ENCODE measurements at regions not wholly inside any gene's neighbourhood (a gene's known extent, or its start where the extent isn't known, plus 50 kb on each side); places are given as distances from the start of the nearest gene placed in this dataset.

DNA sequence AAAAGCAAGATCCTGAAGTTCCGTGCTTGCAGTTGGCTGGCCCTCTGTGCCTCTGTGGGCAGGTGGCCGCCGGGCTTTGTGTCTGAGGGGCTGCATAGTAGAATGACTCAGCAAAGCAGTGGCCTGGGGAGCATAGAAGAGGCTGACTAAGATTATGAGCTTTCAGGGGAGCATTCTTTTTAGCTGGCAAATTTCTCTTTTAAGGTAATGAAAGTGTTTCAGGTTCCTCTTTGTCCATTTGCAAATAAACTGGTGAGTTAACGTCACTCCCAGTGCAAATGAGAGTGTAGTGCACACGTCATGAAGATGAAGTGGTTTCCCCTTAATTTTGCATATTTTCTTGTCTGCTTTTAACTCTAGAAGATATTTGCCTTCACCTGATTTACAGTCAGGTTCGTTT, 98.6 kb downstream of the BCL2L11 start:
- no peak for DNase-seq (ENCODE audit: low spot score)

DNA sequence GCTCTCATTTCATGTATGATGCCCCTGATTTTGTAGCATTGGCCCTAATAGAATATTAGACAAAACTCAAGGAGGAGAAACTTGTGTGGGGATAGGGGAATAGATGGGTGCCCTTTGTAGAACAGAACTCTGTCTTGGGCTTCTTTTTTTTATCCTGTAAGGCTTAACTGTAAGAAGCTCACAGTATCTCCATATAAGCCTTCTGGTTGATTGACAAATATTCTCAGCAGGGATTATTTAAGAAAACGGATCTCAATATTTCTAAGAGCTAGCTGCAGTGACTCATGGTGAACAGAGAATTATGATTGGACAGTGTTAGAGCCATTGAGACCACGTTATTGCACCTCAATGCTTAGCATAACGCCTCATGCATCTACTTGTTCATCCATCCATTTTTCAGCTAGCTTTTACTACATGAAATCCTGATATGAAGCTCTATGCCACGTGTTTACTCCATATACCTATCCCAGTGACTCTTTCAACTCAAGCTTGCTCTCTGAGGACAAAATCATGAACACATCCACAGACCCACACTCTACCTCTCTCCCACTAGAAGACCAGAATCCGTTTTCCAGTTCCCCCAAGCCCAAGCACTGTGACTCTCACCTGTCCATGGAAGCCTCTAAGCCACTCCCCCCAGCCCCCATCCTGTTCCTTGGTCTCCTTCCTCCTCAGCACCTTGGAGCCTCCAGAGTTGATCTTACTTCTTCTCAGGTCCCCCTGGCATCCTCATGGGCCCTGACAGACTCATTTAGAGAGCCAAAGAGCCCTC, 99.2 kb downstream of the BCL2L11 start:
- no peak for DNase-seq (ENCODE audit: low spot score)

DNA sequence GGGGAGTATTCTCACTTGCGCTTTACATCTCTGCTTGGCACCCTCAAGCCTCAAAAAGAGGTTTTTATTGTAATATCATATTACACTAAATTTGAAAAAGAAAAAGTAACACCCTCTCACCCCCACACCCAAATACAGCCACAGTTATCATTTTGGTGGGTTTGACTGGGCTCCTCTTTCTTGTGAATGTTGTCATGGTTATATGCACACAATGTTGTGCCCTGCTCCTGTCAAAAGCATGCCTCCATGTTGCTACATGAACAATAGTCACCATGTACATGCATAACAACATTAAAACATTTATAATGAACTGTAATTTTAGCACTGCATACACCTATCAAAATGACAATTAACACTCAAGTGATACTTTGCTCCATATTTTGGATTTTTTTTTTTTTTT, 100.2 kb downstream of the BCL2L11 start:
- no peak for DNase-seq (ENCODE audit: low spot score)

DNA sequence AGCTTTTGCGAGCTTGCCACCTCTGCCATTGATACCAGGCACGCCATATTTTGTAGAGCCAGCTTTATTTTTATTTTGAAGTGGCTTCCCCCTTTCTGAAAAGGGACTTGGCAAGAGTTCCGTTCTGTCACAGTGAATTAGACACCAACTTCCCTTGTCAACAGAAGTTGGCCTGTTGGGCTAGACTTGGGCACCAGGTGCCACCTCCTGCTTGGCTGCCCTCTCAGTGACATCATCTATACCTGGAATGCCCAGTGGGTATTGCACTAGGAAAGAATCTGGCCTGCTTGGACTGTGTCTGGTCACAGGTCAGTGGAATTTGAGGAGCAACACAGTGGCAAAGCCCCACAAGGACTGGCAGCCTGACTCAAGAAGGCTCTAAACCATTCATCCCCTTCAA, 101.0 kb downstream of the BCL2L11 start:
- no peak for DNase-seq (ENCODE audit: low spot score)

DNA sequence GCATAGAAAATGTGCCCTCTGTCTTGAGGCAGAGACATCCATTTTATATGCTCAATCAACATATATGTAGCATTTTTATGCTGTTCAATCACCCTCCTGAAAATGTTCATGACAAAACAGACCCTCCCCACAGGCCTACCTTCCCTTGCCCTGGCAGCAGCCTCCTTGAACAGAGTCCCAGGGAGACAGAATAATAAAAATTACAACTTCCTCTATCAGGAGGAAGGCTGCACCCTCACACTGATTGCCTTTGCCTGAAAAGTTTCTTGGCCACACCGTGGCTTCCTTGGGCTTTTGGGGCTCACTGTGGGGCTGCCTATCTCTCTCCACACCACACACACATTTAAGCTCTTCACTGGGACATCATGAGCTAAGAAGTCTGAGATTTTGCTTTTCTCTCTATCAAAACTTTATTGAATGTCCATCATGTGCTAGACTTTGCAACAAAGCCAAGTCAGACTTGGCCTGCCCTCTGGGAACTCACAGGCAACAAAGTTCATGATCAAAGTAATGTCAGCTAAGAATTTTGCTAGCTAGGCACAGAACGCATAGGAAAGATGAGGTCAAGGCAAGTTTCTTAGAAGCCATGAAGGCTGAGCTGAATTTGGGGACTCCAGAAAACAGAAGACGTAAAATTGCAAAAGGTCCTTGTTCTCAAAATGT, 101.6 kb downstream of the BCL2L11 start:
- DNase-seq (ENCODE audit: low spot score): no peak

DNA sequence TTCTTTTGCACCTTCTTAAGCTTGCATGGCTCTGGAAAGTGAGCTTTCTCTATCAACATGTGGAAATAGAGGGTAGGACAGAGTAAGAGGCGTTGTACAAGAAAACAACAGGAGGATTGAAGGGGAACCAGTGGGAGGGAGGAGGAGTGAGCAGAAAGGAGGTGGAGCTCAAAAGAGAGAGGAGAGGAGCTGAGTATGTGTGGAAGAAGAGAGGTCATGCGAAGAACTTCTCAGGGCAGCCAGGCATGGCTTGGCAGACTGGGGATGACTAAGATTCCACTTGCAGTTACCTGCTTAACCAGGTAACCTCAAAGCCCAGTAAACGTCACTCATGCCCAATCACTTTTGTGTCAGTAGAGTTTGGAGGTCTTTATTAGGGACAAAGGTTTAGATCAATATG, 105.1 kb downstream of the BCL2L11 start:
- no peak for DNase-seq (ENCODE audit: low spot score)

DNA sequence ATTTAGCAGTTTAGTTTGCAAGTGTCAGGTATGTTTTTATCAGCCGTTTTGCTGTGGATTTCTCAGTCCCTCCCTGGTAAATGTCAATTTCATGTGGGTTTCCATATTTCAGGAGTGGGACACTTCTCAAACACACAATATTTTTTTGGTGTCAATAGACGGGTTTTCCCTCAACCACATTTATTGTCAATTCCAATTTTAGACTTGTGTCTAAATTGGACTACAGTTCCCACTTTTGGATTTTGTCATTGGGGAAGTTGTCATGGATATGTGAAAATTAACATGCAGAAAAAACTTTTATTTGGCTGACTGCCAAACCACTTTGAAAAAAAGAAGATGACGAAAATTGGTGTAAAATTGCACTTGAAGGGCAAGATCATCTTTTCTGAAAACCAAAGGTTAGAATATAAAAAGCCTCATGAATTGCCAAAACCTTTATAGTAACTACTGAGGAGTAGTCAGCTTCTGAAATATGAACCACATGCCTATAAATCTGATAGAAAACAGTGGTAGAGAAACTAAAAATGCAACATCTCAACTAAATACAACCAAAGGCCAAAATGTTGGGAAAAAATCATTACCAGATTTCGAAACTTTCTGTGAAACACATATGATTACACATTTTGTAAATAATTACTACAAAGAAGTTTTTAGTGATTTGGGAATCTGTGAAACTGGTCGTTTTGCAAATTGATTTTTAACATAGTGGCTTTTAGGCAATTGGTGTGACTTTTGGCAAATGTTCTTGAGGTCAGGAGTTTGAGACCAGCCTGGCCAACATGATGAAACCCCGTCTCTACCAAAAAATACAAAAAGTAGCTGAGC, 106.4 kb downstream of the BCL2L11 start:
- no peak for DNase-seq (ENCODE audit: low spot score)

DNA sequence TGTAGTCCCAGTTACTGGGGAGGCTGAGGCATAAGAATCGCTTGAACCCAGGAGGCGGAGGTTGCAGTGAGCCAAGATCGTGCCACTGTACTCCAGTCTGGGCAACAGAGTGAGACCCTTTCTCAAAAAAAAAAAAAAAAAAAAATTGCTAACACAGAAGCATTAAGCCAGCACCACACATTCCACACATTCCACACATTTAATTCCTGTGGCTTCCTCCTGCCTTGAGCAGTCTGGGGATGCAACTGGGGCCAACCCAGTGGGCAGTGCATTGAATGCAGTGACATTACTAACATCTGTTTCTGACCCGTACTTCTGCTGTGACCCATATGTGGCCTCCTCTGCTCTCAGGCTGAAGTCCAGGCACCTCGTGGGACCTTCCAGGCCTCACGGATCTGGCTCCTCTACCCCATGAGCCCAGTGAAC, 107.0 kb downstream of the BCL2L11 start:
- DNase-seq (ENCODE audit: low spot score): no peak

DNA sequence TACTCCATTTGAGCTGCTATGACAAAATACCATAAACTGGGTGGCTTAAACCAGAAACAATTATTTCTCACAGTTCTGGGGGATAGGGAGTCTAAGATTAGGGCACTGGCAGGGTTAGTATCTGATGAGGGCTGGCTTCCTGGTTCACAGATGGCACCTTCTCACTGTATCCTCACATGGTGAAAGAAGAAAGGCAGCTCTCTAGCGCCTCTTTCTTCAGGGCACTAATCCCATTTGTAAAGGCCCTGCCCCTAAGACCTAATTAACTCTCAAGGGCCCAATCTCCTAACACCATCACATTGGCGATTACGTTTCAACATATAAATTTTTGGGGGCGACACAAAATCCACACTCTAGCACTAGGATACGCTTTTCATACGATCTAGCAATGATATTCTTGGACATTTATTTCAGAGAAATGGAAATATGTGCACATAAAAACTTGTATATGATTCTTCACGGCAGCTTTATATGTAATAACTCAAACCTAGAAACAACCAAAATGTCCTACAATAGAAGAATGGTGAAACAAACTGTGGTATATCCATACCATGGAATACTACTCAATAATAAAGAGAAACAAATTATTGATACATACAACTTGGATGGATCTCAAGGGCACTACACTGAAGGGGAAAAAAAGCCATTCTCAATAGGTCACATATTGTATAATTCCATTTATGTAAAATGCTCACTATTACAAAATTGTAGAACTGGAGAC, 111.0 kb downstream of the BCL2L11 start:
- no peak for DNase-seq (ENCODE audit: low spot score)

DNA sequence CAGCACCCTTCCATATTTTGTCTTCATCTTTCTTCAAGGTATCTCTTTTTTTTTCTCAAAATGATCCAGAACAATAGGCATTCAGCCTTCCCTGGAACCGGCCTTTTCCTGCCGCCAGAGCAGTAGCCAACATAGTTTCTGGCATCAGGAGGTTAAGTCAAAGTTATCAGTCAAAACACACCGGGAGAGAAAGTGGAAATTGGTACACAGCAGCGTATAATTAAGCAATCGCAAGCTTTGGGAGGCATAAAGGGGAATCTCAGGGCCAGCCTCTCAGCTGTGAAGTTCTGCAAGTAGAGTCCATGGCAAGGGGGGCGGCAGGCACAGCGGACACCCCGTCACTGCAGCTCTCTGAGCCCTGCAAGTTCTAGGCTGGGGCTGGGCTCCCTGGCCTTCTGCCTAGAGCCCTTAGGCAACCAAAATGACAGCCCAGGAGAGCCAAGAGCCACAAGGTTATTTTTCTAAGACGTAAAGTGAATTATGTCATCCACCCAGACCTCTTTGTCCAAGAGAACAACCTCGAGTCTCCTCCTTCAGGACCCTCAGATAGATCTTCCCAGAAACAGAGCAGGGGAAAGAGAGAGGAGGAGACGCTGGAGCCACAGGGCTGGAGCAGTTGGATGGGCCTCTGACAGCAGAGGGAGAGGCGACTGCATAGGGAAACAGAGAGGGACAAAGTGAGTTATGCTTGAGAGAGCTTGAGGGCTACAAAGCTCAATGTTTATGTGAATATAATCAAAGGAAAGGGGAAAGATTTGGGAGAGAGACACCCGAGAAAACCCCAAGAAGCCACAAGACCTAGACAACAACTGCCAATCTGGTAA, 114.7 kb downstream of the BCL2L11 start:
- no peak for DNase-seq (ENCODE audit: low spot score)

DNA sequence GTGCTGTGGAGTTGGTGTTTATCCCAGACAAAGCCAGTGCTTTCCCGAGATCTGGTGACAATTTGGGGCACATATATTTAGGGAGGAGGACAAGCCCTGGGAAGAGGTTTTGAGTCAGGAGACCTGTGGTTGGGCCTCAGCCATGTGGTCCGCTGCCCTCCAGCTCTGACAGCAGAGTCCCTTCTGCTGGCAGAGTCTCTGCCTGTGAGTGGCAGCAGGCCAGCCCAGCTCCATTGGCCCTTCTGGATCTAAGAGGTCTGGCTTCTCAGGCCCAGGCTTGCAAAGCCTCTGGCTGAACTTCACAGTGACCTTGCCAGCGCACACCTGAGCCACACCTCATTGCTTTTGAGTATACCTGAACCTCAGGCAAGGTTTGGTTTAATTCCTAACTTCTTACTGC, 115.3 kb downstream of the BCL2L11 start:
- DNase-seq (ENCODE audit: low spot score): no peak

DNA sequence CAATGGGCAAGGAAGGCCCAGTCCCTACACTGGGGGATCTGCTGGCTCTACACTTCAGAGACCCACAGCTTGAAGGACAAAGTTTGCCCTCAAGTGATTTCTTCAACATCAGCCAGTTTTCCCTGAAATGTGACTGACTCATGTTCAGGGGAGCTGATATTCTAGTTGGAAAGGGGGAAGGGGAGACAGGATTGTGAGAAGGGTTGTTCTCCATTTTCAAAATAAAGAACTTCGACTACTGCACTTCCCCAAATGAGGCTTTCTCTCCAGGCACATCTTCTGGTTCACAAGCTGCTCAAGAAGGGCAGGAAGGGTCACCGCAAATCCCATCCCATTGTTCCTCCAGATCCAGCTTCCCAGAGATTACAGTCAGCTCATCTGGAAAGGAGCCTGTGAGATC, 117.6 kb downstream of the BCL2L11 start:
- no peak for DNase-seq (ENCODE audit: low spot score)

DNA sequence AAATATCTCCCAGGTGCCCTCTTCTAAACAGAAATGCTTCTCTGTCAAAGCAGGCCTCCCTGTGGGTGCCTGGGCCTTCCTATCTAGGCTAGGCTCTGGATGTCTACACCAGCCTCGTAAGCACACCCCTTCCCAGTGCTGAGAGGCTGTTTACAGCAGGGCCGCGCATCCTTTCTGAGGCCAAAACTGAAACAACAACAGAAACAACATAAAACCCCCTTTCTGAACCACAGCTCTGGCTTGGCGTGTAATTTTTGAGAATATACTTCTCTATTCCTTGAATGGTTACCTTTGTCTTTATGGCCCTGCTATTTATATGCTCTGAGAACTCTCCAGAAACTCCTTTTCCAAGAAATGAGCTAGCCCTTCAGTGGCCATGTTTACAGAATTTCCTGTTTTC, 118.4 kb downstream of the BCL2L11 start:
- DNase-seq (ENCODE audit: low spot score): no peak

DNA sequence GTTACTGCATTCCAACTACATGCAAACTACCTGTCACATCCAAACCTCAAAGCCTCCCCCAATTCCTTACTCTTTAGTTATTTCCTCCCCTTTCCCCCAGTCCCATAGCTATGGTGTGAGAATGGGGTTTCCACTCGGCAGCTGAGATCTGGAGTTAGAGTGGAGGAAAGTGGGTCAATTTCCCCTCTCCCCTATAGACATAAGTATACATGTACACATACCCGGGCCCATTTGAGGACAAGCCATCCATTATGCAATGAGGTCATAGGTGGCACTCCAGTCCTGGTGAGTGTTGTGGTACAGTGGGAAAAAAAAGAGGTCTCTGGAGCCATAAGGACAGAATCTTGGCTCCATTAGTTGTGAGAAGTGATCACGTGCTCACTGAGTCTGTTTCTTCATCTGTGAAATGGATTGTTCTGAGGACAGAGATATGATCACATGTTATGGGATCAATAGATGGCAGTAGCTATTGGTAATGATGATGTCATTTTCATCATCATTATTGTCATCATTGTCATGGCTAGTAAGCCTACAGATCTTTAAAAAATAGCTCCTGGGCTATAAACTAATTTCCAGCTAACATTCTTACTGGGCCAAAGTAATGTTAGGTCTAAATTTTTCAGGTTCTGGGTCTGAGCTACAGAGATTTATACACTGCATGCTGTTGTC, 119.0 kb downstream of the BCL2L11 start:
- DNase-seq (ENCODE audit: low spot score): no peak

DNA sequence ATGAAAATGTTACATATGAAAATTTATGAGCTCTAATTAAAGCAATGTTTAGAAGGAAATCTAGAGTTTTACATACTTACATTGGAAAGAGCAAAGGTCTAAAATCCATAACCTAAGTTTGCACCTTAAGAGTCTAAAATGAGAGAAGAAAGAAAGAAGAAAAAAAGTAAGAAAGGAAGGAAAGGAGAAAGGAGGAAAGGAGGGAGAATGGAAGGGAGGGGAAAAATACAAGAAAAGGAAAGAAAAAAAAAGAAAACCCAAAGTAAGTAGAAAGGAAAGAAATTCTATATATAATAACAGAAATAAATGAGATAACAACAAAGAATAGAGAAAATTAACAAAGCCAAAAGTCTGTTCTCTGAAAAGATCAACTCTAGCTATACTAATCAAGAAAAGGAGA, 122.6 kb downstream of the BCL2L11 start:
- DNase-seq (ENCODE audit: low spot score): no peak

DNA sequence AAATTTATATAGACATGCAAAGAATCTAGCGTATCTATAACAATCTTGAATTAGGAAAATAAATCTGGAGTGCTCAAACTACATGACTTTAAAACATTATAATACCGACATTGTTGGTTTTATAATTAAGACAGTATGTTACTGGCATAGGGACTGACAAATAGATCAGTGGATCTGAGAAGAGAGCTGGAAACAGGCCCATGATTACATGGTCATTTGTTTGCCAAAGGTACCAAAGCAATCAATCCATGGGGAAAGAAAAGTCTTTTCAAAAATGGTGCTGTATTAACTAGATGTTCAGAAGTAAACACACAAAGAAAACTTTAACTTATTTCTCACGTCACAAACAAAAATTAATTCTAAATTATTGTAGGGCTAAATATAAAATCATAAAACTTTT, 124.2 kb downstream of the BCL2L11 start:
- DNase-seq (ENCODE audit: low spot score): no peak

DNA sequence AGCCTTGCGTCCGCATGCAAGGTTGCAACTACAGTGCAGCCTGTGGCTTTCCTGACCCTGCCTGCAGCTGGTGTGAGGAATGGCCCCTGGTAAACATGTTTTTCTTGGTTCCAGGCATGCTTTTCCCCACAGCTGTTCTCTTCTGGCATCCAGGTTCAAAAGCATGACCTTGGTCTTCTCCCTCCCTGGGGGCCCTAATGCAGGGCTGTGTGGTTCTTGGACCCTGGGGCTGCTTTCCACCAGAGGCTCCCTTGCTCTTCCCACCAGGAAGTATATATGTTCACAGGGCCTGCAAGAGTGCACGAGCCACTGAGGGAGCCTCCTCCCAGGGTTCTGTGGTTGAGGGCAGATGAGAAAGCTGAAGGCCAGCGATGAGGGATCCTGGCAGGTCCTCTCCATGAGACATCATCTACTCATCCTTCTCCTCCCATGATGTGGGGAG, 125.9 kb downstream of the BCL2L11 start:
- no peak for DNase-seq (ENCODE audit: low spot score)

DNA sequence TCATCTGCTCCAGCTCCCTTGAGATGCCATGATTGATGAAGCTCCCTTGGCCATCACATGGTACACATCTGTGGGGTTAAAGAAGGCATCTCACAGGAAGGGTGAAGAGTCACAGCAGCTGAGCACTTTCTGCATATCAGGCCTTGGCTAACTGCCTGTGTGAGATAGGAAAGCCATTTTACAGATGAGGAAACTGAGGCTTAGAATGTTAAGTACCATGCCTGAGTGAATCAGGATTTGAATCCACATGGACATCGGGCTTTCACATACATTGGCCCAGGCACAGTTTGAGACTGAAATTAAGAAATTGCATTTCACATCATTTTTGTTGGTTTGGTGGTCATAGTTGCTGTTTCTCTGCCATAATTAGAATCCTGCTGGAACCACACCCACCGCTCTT, 126.8 kb downstream of the BCL2L11 start:
- no peak for DNase-seq (ENCODE audit: low spot score)

DNA sequence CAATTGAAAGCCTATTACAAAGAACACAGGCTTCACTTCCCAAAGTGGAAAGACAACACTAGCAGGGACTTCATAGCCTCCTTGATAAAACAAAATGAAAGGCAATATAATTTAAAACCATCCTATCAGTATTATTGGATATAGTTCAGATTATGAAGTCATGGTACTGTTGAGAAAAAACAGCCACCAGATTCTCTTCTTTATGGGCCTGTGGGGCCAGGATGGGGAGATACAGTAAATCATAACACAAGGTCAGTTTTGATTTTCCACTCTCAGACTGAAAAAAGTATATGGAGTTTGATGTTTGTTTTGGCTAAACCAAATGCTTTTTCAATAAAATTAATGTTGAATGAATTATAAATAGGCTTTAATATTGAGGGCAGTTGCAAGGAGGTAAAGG, 129.1 kb downstream of the BCL2L11 start:
- no peak for DNase-seq (ENCODE audit: low spot score)

DNA sequence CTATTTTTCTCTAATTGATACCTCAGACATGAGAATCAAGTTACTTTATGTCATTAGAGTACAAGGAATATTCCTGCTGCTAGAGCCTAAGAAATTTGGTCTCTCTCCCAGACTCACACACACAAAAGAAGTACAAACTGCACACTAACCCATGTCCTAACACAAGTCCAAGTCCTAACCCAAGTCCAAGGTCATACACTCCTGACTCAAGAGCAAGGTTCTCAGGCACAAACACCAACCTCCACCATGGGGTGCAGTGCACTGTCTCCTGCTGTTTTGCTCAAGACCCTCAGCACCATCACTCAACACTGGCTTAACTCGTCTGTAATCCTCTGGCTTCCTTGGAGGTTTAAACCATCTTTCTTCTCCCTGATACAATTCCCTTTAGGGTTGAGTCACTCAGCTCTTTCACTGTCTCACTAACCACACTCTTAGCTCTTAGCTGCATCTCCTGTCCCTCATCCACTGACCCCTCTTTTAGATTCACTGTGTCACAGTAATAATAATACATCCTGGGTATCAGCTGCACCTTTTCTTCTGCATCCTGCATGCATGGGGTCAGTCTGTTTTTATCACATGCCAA, 129.8 kb downstream of the BCL2L11 start:
- DNase-seq (ENCODE audit: low spot score): no peak
